ENCODE measurements at regions not wholly inside any gene's neighbourhood (a gene's known extent, or its start where the extent isn't known, plus 50 kb on each side); places are given as distances from the start of the nearest gene placed in this dataset.

DNA sequence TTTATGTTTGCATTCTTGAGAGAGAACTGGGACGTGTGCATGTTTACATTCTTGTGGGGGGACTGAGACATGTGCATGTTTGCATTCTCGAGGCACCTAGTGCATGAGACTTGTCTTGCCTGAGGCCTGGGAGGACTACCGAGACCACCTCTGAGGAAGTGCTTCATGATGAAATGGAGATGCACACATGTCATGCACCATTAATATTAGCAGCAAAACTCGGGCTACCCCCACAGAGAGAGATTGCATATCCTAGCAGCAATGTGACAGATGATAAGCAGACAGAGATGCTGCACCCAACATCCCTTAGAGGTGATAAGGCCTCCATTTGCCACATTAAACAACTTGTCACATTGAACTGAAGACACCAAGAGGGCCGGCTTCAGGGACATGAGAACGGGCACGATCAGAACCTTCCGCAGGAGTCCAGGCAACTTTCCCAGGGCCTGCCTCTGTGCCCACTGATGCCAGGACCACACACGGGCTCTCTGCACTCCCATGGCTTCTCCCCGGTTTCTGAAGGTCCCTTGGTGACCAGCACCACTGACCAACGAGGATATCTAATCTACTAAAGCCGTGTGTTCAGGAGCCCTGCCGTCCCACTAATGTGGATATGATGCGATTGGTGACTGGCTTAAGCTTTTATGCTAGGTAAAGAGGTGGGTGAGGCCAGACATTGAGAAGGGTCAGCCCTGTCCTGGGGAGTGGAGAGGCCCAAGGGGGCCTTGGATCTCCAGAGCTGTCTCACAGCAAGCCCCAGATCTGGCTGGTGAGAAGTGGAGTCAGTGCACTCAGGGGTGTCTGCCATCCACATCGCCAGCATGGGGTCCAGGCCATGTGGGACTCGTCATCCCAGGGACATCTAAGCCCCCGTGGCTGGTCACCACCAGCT is 208.3 kb downstream of the NDUFA10 start:
- Mint-ChIP-seq H3K27ac (no peak overlapping the region), H3K27me3 (ENCODE audit: low read depth) (peaks cover 27% of the 10 kb centered on the region), H3K4me1 (peaks cover 25% of the 10 kb centered on the region), H3K4me3 (no peak overlapping the region), H3K36me3 (ENCODE audit: low read depth) (no peaks in the 10 kb centered on the region), H3K9me3 (peaks cover 3% of the 10 kb centered on the region)
- TF ChIP-seq CTCF (IDR thresholded peaks at IDR 0.05; ENCODE audit: unreplicated experiment in 3 of 3): no peak

DNA sequence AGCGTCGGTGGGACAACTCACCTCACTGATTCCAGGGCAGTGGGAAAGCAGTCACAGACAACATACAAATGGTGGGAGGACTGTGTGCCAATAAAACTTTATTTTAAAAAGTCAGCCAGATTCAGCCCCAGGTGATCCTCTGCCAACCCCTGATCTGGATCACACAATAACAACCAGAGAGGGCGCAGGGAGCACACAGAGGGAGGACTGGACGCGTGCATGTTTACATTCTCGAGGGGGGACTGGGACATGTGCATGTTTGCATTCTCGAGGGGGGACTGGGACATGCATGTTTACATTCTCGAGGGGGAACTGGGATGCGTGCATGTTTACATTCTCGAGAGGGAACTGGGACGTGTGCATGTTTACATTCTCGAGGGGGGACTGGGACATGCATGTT is 209.5 kb downstream of the NDUFA10 start:
- no peak overlapping the region for H3K4me3 Mint-ChIP-seq
- peaks cover 25% of the 10 kb centered on the region for H3K4me1 Mint-ChIP-seq
- H3K36me3 Mint-ChIP-seq (ENCODE audit: low read depth): no peaks in the 10 kb centered on the region
- peak overlapping the region in 2 of 3 experiments; percentile 18 to 91 for H3K27ac Mint-ChIP-seq
- peaks cover 15% of the 10 kb centered on the region for H3K27me3 Mint-ChIP-seq (ENCODE audit: low read depth)
- TF ChIP-seq CTCF (IDR thresholded peaks at IDR 0.05; ENCODE audit: unreplicated experiment in 3 of 3): no peak
- peaks cover 3% of the 10 kb centered on the region for H3K9me3 Mint-ChIP-seq

DNA sequence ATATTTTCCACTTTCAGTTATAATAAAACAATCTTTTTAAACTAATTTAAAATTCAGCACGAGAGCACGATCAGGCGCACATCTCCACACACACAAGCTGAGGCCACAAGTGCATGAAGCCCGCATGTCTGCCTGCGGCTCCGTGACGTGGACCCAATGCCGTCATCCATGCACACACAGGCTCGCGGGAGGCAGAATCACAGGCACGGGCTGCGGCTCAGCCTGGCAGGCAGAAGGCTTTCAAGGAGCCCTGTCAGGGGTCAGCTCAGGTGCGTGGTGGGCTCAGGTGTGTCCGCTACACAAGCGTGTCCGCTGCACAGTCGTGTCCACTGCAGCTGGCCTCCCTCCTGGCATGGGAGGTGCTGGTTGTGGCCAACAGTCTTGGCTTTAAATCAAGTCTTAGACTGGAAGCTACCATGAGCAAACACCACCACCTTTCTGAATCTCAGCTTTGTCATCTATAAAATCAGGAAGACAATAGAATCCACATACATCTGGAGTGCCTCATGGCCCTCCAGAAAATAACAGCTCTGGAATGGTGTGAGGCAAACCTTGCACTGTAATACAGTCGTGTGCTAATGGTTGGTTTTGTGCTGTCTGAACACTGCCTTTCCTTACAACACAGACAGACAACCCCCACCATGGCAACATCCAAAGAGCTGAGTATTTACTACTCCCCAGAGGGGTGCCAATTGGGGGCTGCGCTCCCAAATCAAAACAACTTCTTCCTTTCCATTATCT is 210.1 kb downstream of the NDUFA10 start:
- no peaks in the 10 kb centered on the region for H3K36me3 Mint-ChIP-seq (ENCODE audit: low read depth)
- peaks cover 10% of the 10 kb centered on the region for H3K27me3 Mint-ChIP-seq (ENCODE audit: low read depth)
- H3K4me3 Mint-ChIP-seq: no peak overlapping the region
- no peak for TF ChIP-seq CTCF (IDR thresholded peaks at IDR 0.05; ENCODE audit: unreplicated experiment in 3 of 3)
- peaks cover 21% of the 10 kb centered on the region for H3K4me1 Mint-ChIP-seq
- H3K9me3 Mint-ChIP-seq: peaks cover 3% of the 10 kb centered on the region
- peak overlapping the region; percentile 70 to 91 (median 71) for H3K27ac Mint-ChIP-seq

- Mint-ChIP-seq H3K4me1 (peaks cover 21% of the 10 kb centered on the region), H3K36me3 (ENCODE audit: low read depth) (no peaks in the 10 kb centered on the region), H3K4me3 (no peak overlapping the region), H3K27me3 (ENCODE audit: low read depth) (peaks cover 15% of the 10 kb centered on the region), H3K27ac (peak overlapping the region; percentile 70 to 91 (median 71)), H3K9me3 (peaks cover 3% of the 10 kb centered on the region)
- TF ChIP-seq CTCF (IDR thresholded peaks at IDR 0.05; ENCODE audit: unreplicated experiment in 3 of 3): no peak
Measured at GRCh38 chr2:239814116-239814860, 210.9 kb downstream of the NDUFA10 start.

DNA sequence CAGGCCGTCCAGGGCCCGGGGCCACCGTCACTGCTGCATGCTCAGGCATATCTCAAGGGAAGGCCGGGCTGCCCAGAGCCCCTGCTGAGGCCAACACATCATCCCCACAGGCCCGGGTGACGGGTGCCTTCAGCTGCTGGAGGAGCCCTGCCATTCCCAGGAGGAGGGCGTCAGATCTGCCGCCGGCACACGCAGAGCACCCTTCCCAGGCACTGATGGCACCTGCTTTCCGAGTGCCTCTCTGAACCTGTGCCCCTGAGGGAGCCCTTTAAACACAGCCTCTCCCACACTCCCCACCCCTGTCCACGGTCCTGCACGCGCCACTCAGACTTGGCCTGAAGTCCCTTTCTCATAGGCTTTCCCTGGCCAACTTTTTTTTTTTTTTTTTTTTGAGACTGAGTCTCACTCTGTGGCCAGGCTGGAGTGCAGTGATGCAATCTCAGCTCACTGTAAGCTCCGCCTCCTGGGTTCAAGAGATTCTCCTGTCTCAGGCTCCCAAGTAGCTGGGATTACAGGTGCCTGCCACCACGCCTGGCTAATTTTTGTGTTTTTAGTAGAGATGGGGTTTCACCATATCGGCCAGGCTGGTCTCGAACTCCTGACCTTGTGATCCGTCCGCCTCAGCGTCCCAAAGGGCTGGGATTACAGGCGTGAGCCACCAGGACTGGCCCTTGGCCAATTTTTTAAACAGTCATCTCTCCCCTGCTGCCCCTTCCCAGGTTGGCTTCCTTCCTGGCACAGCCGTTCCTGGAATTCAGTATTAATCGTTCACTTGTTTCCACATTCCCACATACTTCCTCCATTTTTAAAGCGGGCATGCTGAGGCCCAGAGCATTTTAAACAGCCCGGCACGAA is 211.7 kb downstream of the NDUFA10 start:
- Mint-ChIP-seq H3K27me3 (ENCODE audit: low read depth) (peaks cover 15% of the 10 kb centered on the region), H3K4me1 (peaks cover 21% of the 10 kb centered on the region), H3K36me3 (ENCODE audit: low read depth) (no peaks in the 10 kb centered on the region), H3K4me3 (no peak overlapping the region), H3K9me3 (peaks cover 3% of the 10 kb centered on the region), H3K27ac (peak overlapping the region in 2 of 3 experiments; percentile 71 to 91)
- no peak for TF ChIP-seq CTCF (IDR thresholded peaks at IDR 0.05; ENCODE audit: unreplicated experiment in 3 of 3)

Data from nephron (organoid).